Endothelial cell of umbilical vein (primary cell): ENCODE measurements at regions not wholly inside any gene's neighbourhood (a gene's known extent, or its start where the extent isn't known, plus 50 kb on each side); places are given as distances from the start of the nearest gene placed in this dataset.

Source experiments
- BruUV-seq: library from RNA; stranded (reverse); fragments of 400-500 nt; replicated peaks from 2 replicates; lab custom pipeline; 2021; lab: Mats Ljungman, UMichigan
- CTCF ChIA-PET: fragments of 300-600, 350-600 bp; sonication (Branson Sonifier 250); formaldehyde crosslinking; loops from one replicate; lab custom pipeline; 2021; ENCODE audit warnings: antibody characterized with exemption, inconsistent platforms; lab: Charles Lee
- POLR2A ChIA-PET: fragments of 300-600, 350-600 bp; sonication (Branson Sonifier 250); formaldehyde crosslinking; loops from one replicate; lab custom pipeline; 2021; ENCODE audit warnings: antibody characterized with exemption, inconsistent platforms; lab: Charles Lee
- DNase-seq: peaks from one replicate; pipeline ENCODE4 v3.0.0-alpha.2; 2011; ENCODE audit warnings: low read depth, low spot score
- FAIRE-seq: peaks from 2 replicates; lab custom pipeline; 2011; peaks lifted over from hg19 to GRCh38; lab: Jason Lieb, UNC
- H2AFZ ChIP-seq: 2 replicates; pipeline ENCODE4 v1.6.0; 2012; ENCODE audit warnings: low read depth, low read length, control low read depth, inconsistent platforms
- H3K27ac ChIP-seq: 2 replicates; pipeline ENCODE4 v1.5.1; 2011; ENCODE audit warnings: low read depth, mild to moderate bottlenecking, control low read depth, low read length, moderate library complexity; ENCODE audit not compliant: insufficient read depth
- H3K27me3 ChIP-seq, 2 experiments: 2 replicates each; pipeline versions ENCODE4 v1.6.0 to v1.6.1; 2011; ENCODE audit warnings: low read length in 2 of 2, mixed read lengths in 1 of 2; ENCODE audit not compliant: control insufficient read depth in 2 of 2, insufficient read depth in 2 of 2
- H3K36me3 ChIP-seq, 2 experiments: 2 replicates in 1 of 2; 3 replicates in 1 of 2; pipeline ENCODE4 v1.5.1; 2011; ENCODE audit warnings: low read length in 2 of 2, mild to moderate bottlenecking in 1 of 2, moderate library complexity in 1 of 2; ENCODE audit not compliant: control insufficient read depth in 2 of 2, insufficient read depth in 2 of 2; ENCODE audit errors: extremely low read depth in 1 of 2
- H3K4me1 ChIP-seq: 3 replicates; pipeline ENCODE4 v1.5.1; 2011; ENCODE audit warnings: mild to moderate bottlenecking, low read length; ENCODE audit not compliant: control insufficient read depth, insufficient read depth; ENCODE audit errors: extremely low read depth
- H3K4me2 ChIP-seq: 2 replicates; pipeline ENCODE4 v1.6.1; 2011; ENCODE audit warnings: low read length, control low read depth, mixed read lengths; ENCODE audit not compliant: insufficient read depth
- H3K4me3 ChIP-seq, 3 experiments: fragments of 200-600 bp in 1 of 3; sonication (generic), shearing (Covaris generic) in 1 of 3; replicated peaks in 1 of 3; 2 replicates each; pipeline ENCODE4 v1.5.1; 2011 to 2016; ENCODE audit warnings: control low read depth in 3 of 3, low read length in 3 of 3, mild to moderate bottlenecking in 2 of 3, inconsistent platforms in 1 of 3, low read depth in 1 of 3, moderate library complexity in 1 of 3; ENCODE audit not compliant: insufficient read depth in 1 of 3
- H3K79me2 ChIP-seq: 2 replicates; pipeline ENCODE4 v1.6.0; 2012; ENCODE audit warnings: low read length, inconsistent platforms; ENCODE audit not compliant: control insufficient read depth, insufficient read depth
- H3K9ac ChIP-seq: replicated peaks from 2 replicates; pipeline ENCODE3; 2011; ENCODE audit warnings: low read length, control low read depth; ENCODE audit not compliant: insufficient read depth; ENCODE audit errors: extremely low read depth
- H3K9me1 ChIP-seq: replicated peaks from 3 replicates; pipeline ENCODE4 v1.6.0; 2011; ENCODE audit warnings: mild to moderate bottlenecking, low read length; ENCODE audit not compliant: control insufficient read depth, insufficient read depth; ENCODE audit errors: extremely low read depth
- H3K9me3 ChIP-seq: replicated peaks from 2 replicates; pipeline ENCODE4 v1.5.1; 2012; ENCODE audit warnings: low read length, inconsistent platforms; ENCODE audit not compliant: control insufficient read depth, insufficient read depth
- H4K20me1 ChIP-seq: replicated peaks from 2 replicates; pipeline ENCODE3; 2011; ENCODE audit warnings: mild to moderate bottlenecking, low read length; ENCODE audit not compliant: control insufficient read depth, insufficient read depth; ENCODE audit errors: extremely low read depth
- FOS ChIP-seq: IDR thresholded peaks from 2 replicates; pipeline ENCODE4 v1.6.1; 2011; ENCODE audit warnings: mild to moderate bottlenecking, low read length, moderate library complexity, borderline replicate concordance; ENCODE audit not compliant: insufficient read depth
- JUN ChIP-seq: IDR thresholded peaks from 2 replicates; pipeline ENCODE4 v1.6.1; 2011; ENCODE audit warnings: borderline replicate concordance, low read depth; ENCODE audit not compliant: insufficient read length, insufficient read depth
- MYC ChIP-seq: IDR thresholded peaks from one replicate; pipeline ENCODE4 v1.6.1; 2011; ENCODE audit warnings: mild to moderate bottlenecking, low read depth, low read length
- dilution Hi-C: fragments of 300-500 bp; cut with MboI; formaldehyde crosslinking; loops from one replicate; pipeline ENCODE4 v1.15.0; 2019; ENCODE audit warnings: low sequenced_read_pairs; ENCODE audit not compliant: extremely low pct_ligation_motif_present
- intact Hi-C: fragments of 100-400 bp; cut with micrococcal nuclease; formaldehyde crosslinking; loops from one replicate; pipeline ENCODE4 v1.10.0; 2022

GRCh38 chr16:60166111-60166510 lies 1432.0 kb upstream of the GOT2 start:
- H2AFZ ChIP-seq: no peak overlapping the region
- POLR2A ChIA-PET: no interaction called here
- H3K9me3 ChIP-seq: no peaks in the 10 kb centered on the region
- no peaks in the 10 kb centered on the region for H3K36me3 ChIP-seq
- no peaks in the 10 kb centered on the region for H3K27me3 ChIP-seq
- H3K79me2 ChIP-seq: no peaks in the 10 kb centered on the region
- FAIRE-seq (no peak), DNase-seq (peak; percentile 41)
- no peak overlapping the region for H3K27ac ChIP-seq
- no peak overlapping the region for H3K4me3 ChIP-seq
- H4K20me1 ChIP-seq: no peaks in the 10 kb centered on the region
- intact Hi-C loops: no loop called here
- BruUV-seq: no TSS peak
- dilution Hi-C loops: no loop called here
- no peaks in the 10 kb centered on the region for H3K4me1 ChIP-seq
- H3K4me2 ChIP-seq: no peak overlapping the region
- H3K9me1 ChIP-seq: no peaks in the 10 kb centered on the region
- TF ChIP-seq MYC: no peak
- peak; percentile 53 for TF ChIP-seq FOS
- no peak overlapping the region for H3K9ac ChIP-seq
- CTCF ChIA-PET: no interaction called here

- no TSS peak for BruUV-seq
- no peaks in the 10 kb centered on the region for H3K79me2 ChIP-seq
- FAIRE-seq (no peak), DNase-seq (no peak)
- no peaks in the 10 kb centered on the region for H3K4me1 ChIP-seq
- TF ChIP-seq JUN: no peak
- no peak overlapping the region for H3K9ac ChIP-seq
- no peak overlapping the region for H3K27ac ChIP-seq
- H3K4me3 ChIP-seq: no peak overlapping the region
- H4K20me1 ChIP-seq: no peaks in the 10 kb centered on the region
- no peaks in the 10 kb centered on the region for H3K36me3 ChIP-seq
- no peaks in the 10 kb centered on the region for H3K9me3 ChIP-seq
- POLR2A ChIA-PET: no interaction called here
- no peak overlapping the region for H2AFZ ChIP-seq
- dilution Hi-C loops: no loop called here
- CTCF ChIA-PET: no interaction called here
- H3K9me1 ChIP-seq: no peaks in the 10 kb centered on the region
- intact Hi-C loops: no loop called here
- H3K27me3 ChIP-seq: no peaks in the 10 kb centered on the region
- no peak overlapping the region for H3K4me2 ChIP-seq
Measured at GRCh38 chr16:60151987-60152386, 1417.9 kb upstream of the GOT2 start.
